Astrocyte (in vitro differentiated cells and primary cell): ENCODE measurements at regions not wholly inside any gene's neighbourhood (a gene's known extent, or its start where the extent isn't known, plus 50 kb on each side); places are given as distances from the start of the nearest gene placed in this dataset.

Source experiments
- EZH2 ChIP-seq: IDR thresholded peaks from 2 replicates; pipeline ENCODE4 v1.6.1; 2012; ENCODE audit warnings: mild to moderate bottlenecking, low read length, inconsistent platforms; ENCODE audit not compliant: insufficient read depth
- TF ChIP-seq, protein P1 (sequence below): IDR thresholded peaks from 2 replicates; pipeline ENCODE4 v1.5.1; 2011; ENCODE audit warnings: low read depth, mild to moderate bottlenecking, inconsistent platforms, low read length, moderate library complexity; ENCODE audit not compliant: insufficient read depth

DNA sequence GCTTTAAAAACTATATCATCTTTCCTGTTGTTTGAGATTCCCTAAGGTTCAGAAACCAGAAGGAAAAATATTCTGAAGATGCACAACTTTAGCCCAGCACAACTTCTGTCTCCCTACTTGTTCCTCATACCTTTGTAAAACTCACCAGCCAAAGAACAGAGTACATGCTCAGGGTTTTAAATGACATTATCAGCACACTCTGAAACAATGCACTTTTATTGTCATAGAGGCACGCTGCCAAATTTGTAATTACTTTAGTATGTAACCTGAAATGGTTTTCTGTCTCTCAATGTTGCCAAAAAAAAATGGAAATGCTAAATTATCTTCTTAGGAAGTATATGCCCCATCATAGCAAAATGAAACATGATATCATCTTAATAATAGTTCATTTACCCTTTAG lies 383.6 kb upstream of the CDH6 start:
- TF ChIP-seq, protein P1, sequence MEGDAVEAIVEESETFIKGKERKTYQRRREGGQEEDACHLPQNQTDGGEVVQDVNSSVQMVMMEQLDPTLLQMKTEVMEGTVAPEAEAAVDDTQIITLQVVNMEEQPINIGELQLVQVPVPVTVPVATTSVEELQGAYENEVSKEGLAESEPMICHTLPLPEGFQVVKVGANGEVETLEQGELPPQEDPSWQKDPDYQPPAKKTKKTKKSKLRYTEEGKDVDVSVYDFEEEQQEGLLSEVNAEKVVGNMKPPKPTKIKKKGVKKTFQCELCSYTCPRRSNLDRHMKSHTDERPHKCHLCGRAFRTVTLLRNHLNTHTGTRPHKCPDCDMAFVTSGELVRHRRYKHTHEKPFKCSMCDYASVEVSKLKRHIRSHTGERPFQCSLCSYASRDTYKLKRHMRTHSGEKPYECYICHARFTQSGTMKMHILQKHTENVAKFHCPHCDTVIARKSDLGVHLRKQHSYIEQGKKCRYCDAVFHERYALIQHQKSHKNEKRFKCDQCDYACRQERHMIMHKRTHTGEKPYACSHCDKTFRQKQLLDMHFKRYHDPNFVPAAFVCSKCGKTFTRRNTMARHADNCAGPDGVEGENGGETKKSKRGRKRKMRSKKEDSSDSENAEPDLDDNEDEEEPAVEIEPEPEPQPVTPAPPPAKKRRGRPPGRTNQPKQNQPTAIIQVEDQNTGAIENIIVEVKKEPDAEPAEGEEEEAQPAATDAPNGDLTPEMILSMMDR, result no peak
- no peak for TF ChIP-seq EZH2
